SU-DHL-6 (cell line): ENCODE measurements at regions not wholly inside any gene's neighbourhood (a gene's known extent, or its start where the extent isn't known, plus 50 kb on each side); places are given as distances from the start of the nearest gene placed in this dataset.

Experiments
- EZH2phosphoT487 ChIP-seq: fragments of 200-600 bp; sonication (generic), shearing (Covaris generic); conservative IDR thresholded peaks from 2 replicates; pipeline ENCODE4 v1.6.1; 2018; ENCODE audit warnings: mild to moderate bottlenecking, antibody characterized with exemption, low read length, moderate library complexity, mixed read lengths
- TF ChIP-seq, protein P1 (sequence below): fragments of 200-600 bp; sonication (generic); IDR thresholded peaks from one replicate; pipeline ENCODE4 v1.5.1; 2017; ENCODE audit warnings: antibody characterized with exemption, mild to moderate bottlenecking, low read length, moderate library complexity; ENCODE audit not compliant: insufficient read depth, poor library complexity, severe bottlenecking

DNA sequence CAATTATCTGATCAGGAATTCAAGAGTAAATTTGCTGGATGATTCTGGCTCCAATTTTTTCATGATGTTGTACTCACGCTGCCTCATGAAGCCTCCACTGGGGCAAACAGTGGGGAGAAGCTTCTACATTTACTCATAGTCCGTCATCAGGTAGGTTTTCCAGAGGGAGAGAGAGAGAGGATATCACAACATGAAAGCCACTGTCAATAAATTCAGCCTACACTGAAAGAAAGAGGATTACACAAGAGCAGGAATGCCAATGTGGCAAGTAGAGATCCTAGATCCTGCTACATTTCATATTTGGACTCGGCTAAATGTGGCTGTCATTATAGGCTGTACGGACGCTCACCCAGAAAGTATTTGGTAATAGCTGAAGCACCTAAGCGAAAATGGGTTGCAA, 819.9 kb downstream of the BRINP3 start:
- TF ChIP-seq, protein P1, sequence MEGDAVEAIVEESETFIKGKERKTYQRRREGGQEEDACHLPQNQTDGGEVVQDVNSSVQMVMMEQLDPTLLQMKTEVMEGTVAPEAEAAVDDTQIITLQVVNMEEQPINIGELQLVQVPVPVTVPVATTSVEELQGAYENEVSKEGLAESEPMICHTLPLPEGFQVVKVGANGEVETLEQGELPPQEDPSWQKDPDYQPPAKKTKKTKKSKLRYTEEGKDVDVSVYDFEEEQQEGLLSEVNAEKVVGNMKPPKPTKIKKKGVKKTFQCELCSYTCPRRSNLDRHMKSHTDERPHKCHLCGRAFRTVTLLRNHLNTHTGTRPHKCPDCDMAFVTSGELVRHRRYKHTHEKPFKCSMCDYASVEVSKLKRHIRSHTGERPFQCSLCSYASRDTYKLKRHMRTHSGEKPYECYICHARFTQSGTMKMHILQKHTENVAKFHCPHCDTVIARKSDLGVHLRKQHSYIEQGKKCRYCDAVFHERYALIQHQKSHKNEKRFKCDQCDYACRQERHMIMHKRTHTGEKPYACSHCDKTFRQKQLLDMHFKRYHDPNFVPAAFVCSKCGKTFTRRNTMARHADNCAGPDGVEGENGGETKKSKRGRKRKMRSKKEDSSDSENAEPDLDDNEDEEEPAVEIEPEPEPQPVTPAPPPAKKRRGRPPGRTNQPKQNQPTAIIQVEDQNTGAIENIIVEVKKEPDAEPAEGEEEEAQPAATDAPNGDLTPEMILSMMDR, result no peak
- no peak for TF ChIP-seq EZH2phosphoT487
